HG02571 (cell line): ENCODE measurements at regions not wholly inside any gene's neighbourhood (a gene's known extent, or its start where the extent isn't known, plus 50 kb on each side); places are given as distances from the start of the nearest gene placed in this dataset.

ENCODE experiments used
- ATAC-seq: cut with Tn5 transposase; IDR thresholded peaks from one replicate; pipeline ENCODE4 v1.9.1; 2021; ENCODE audit warnings: mild to moderate bottlenecking, moderate library complexity; ENCODE audit not compliant: unreplicated experiment

- ATAC-seq, result no peak
Measured at GRCh38 chr10:78263521-78263988, 229.9 kb downstream of the RPS24 start.

- no peak for ATAC-seq
Measured at GRCh38 chr10:78264361-78264760, 230.7 kb downstream of the RPS24 start.

DNA sequence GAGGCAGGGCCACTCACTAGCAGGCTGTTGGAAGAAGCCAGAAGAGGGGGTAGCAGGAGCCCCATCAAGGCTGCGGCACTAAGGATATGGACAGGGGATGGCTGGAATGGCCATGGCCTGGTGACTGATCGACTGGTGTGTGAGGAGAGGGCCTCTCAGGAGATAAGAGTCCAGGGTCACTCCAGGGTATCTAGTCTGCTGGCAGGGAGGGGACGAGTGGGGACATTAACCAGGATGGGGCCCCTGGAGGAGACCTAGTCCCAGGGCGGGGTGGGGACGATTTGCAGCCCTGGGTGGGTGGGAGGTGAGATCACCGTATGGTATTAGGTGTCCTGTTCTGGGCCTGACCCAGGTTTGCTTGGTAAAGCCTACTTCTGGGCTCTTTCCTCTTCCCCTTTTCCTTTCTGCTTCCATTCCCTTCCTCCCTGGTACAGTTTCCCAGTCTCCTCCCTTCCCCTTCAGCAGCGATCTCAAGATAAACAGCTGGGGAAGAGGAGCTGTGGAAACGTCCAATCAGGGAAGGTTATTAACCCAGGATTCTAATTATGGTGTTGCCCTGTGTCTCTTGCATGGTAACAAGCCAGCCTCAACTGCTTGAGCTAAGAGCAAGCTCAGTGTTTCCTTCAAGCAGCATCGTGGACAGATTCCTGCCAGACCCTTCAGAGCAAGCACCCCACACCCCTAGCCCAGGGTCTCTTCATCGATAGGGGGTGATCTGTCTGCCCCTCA is 233.2 kb downstream of the RPS24 start:
- no peak for ATAC-seq

DNA sequence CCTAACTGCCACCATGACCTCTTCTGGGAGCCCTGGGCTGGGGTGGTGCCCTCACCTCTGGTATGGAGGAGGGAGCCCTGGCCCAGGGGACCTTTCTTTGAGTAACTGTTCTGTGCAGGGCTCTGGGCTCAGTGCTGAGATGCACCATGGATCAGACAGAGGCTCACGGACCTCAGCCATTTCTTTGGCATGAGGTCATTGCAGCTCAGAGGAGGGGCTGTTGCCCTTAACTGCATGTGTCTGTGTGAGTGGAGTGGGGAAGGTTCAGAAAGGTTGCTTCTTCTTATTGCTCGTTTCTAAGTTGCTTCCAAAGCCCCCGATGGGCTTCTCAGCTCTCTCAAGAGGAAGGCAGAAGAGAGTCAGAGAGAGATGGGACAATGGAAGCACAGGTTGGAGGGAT is 233.9 kb downstream of the RPS24 start:
- no peak for ATAC-seq

DNA sequence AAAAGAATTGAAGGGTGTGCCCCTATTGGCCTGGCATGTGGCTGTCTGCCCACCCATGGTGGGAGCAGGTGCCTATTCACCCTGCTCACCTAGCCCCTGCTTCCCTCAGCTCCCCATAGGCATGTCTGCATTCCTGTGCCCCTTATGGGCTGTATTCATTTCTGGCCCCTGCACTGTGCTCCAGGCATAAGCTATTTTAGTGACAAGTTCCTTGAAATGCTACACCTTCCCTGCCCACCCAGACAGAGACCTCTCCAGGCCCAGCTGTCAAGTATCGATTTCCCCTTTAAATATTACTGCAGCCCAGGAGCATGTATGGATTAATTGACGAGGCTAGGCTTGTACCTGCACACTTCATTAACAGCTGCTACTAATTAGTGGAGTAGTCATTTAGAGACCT is 235.4 kb downstream of the RPS24 start:
- no peak for ATAC-seq

DNA sequence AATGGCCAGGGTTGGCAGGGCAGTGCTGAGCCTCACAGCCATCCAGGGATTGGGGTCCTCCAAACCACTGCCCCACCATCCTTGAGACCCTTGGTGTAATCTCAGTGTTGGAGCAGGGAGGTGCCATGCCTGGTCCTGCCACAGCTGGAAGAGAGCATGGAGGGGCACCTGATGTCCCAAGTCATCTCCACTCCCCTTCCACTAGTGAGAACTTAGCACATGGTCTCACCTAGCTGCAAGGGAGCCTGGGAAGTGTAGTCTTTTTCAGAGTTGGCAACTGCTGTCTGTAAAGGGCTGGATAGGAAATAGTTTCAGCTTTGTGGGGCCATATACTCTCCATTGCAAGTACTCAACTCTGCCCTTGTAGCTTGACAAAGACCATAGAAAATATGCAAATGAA is 238.7 kb downstream of the RPS24 start:
- no peak for ATAC-seq

- no peak for ATAC-seq
Measured at GRCh38 chr10:78274491-78274890, 240.8 kb downstream of the RPS24 start.

DNA sequence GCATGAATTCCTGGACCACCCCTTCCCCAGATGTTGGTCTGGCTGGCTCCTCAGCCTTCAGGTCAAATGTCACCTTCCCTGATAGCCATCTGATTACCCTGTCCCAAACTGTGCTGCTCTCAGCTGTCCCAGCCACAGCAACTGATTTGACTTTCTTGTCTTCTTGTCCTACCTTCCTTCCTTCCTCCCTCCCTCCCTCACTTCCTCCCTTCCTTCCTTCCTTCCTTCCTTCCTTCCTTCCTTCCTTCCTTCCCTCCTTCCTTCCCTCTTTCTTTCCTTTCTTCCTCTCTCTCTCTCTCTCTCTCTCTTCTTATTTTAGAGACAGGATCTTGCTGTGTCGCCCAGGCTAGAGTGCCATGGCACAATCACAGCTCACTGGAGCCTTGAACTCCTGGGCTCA is 242.5 kb downstream of the RPS24 start:
- ATAC-seq, result no peak

- no peak for ATAC-seq
Measured at GRCh38 chr10:78277314-78278057, 243.8 kb downstream of the RPS24 start.

GRCh38 chr10:78278058-78278404 is 244.4 kb downstream of the RPS24 start:
- ATAC-seq, result no peak

- ATAC-seq, result no peak
Measured at GRCh38 chr10:78279756-78280155, 246.1 kb downstream of the RPS24 start.

DNA sequence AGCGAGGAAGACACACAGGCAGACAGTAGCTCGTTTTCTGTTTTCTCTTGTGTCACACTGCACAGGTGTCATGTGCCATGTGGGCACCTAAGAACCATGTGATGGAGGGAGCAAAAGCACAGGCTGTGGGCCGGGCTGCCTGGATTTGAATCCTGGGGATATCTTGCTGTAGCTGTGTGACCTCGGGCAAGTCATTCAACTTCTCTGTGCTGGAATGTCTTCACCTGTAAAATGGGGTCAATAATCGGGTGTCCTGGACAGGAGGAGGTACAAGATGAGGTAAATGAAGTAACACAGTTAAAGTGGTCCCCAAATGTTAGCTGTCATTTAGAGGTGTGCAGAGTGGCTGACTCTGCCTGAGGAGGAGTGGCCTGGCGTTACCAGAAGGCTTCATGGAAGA is 246.9 kb downstream of the RPS24 start:
- ATAC-seq, result no peak

DNA sequence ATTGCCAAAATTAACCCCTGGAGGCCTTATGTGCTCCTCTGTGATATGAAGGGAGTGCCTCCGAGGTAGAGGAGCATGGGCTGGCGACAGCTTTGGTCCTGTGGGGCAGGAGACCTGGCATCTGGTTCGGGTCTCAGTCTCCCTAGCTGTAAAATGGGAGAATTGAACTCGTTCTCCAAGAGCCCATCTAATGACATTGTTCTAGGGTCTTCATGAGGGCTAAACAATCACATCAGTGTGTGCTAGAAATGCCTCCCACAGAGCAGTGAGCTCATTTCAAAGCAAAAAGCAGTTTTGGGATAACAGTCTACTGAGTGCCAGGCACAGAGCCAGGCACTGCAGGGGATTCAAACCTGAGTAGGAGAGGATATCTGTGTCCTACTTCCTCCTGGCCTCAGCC is 248.0 kb downstream of the RPS24 start:
- no peak for ATAC-seq

DNA sequence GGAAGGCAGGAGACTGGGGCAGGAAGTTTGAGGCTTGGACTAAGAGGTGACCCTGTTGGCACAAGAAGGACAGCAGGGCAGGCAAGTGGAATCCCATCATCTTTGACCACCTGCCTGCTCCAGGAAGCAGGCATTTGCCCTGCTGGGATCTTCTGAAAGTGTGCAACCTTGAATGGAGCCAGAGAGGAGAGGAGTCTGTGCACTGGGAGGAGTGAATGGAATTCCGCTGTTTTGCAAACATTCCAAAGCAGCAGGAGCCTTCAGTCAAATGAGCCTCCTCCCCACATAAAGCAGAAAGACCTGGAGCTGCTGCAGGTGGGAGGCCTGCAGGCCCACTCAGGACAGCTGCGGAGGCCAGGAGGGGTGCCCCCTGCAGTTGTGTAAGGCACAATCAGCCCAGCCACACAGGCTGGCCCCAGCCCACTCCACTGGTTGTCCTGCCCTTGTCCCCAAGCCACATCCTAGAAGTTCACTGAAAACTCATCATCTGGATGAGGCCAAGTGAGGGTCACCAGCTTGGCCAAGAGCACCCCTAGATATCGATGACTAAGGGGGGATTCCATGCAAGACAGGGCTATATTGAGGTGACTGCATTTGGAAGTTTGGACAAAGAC is 249.5 kb downstream of the RPS24 start:
- ATAC-seq, result no peak

DNA sequence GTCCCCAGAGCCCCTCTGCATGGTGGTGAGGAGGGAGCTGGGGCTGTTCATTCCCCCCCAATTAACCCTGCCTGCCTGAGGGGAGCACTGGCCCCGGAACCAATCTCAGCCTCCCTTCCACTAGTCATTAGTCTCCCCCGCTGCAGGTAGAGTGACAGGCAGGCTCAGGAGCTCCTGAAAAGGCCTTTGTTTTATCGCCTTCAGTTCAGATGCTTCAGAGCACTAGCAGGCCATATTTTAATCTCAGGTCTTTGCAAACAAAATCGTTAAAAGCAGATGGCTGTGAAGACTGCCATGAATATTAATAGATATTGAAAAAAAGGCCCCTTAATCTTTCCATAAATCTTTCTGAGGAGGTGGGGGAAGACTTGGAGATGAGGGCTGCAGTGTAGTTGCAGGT is 250.7 kb downstream of the RPS24 start:
- ATAC-seq, result no peak

GRCh38 chr10:78285226-78285625 is 251.6 kb downstream of the RPS24 start:
- ATAC-seq, result no peak

- no peak for ATAC-seq
Measured at GRCh38 chr10:78286186-78286585, 252.5 kb downstream of the RPS24 start.

DNA sequence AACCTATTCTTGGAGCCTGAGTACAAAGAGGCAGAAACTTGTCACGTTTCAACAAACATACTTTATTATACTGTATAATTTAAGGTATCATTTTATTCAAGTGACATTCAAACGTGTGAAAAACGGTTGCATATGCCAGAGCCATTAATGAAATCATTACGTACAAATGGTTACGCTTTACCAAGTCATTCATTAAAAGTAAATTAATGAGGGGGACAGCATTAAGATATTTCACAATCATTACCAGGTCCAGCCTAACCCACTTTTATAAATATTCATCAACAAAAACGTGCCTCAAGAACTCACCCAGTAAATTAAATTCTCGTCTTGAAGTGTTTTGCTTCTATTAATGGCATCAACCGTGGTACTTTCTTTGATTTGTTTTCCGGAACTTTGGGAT is 253.0 kb downstream of the RPS24 start:
- ATAC-seq, result no peak

- no peak for ATAC-seq
Measured at GRCh38 chr10:78287618-78288017, 254.0 kb downstream of the RPS24 start.

GRCh38 chr10:78288663-78289062 is 255.0 kb downstream of the RPS24 start:
- ATAC-seq, result no peak

GRCh38 chr10:78290131-78290750 is 256.6 kb downstream of the RPS24 start:
- ATAC-seq, result no peak

GRCh38 chr10:78291722-78292121 is 258.1 kb downstream of the RPS24 start:
- no peak for ATAC-seq
